ENCODE measurements at regions not wholly inside any gene's neighbourhood (a gene's known extent, or its start where the extent isn't known, plus 50 kb on each side); places are given as distances from the start of the nearest gene placed in this dataset.
"Not testable (repeated sequence)": the region's sequence is repeated elsewhere in the genome, so short reads cannot be mapped to it uniquely, and the experiment has no call there.

DNA sequence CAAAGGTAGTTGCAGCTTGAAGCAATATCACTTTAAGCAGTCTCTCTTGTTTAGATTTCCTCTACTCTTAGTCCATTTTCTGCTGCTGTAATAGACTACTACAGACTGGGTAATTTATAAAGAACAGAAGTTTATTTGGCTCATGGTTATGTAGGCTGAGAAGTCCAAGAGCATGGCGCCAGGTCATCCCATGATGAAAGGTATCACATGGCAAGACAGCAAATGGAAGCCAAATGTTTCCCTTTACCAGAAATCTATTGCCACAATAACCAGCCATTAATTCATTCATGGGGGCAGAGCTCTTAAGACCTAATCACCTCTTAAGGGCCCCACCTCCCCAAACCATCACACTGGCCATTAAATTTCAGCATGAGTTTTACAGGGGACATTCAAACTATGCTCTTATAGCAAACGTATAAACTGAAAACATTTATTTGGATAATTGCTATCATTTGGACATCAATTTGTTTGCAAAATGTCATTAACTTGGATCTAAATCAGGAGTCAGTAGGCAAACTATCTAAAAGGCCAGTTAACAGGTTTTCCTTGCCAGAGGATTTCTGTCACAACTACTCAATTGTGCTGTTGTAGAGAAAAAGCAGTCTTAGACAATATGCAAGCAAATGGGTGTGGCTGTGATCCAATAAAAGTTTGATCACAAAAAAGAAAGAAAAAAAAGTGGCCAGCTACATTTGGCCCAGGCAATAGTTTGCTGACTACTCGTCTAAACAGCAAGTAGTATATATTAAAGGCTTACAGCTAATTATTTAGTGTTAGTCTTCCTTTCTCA is 75.7 kb upstream of the GUCY1A1 start:
- DNase-seq: no peak

GRCh38 chr4:155588437-155588836 is 78.2 kb upstream of the GUCY1A1 start:
- DNase-seq: no peak

DNA sequence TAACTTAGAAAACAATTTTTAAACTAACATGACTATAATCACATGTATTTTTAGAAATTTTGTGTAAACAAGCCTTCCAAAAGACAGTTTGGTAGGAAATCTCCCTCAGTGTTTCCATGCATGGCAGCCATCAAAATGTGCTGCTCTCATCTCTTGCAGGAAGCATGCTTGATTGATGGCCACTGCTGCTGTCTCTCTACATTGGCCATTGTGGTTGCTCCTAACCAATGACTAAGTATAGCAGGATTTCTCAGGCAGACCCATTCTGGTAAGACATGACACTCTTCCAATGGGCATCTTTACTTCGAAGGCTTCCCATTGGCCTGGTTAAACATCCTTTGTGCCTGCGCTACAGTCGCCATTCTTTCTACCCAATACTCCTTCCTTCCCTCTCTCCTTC is 78.9 kb upstream of the GUCY1A1 start:
- DNase-seq: no peak

DNA sequence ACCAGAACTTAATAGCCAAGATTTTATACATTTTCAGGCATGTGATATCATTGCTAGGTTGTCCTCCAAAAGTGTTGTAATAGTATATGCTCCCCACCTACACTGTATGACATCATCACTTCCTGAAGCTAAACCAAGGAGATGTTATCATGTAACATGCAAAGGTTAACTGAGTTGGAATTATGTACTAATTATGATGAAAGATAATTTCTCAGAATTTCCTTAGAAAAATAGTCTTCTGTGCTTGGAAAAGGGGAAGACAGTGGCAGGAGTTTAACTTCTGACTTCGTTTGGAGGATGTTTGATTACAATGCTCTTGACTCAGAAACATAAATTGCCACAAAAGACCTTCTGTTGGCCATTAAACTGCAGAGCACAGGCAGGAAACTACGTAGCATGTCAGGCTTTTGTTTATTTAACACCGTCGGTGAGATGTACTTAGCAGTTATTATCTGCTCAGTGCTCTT is 83.6 kb upstream of the GUCY1A1 start:
- DNase-seq: no peak

DNA sequence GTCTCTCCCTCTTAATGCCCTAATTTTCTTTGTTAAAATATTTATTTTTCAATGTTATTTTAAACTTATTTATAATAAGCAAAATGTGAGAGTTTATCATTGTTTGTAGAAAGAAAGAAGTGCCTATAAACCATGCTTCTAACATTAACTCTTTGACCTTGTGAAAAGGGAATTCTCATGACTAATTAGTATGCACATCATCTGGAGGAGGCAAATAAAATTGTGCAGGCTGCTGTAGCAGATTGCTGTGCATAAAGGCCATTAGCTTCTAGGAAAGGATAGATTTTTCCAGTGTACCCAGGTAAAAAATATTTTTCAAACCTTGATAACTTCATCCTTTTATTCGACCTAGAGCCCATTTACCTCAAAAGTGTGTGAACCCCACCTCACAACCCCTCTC is 84.6 kb upstream of the GUCY1A1 start:
- no peak for DNase-seq

GRCh38 chr4:155578726-155579370 is 87.8 kb upstream of the GUCY1A1 start:
- no peak for DNase-seq

- DNase-seq: no peak
Measured at GRCh38 chr4:155578219-155578618, 88.4 kb upstream of the GUCY1A1 start.

DNA sequence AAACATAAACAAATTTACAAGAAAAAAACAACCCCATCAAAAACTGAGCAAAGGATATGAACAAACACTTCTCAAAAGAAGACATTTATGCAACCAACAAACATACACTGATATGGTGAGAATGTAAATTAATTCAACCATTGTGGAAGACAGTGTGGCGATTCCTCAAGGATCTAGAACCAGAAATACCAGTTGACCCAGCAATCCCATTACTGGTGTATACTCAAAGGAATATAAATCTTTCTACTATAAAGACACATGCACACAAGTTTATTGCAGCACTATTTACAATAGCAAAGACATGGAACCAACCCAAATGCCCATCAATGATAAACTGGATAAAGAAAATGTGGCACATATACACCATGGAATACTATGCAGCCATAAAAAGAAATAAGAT is 92.3 kb upstream of the GUCY1A1 start:
- DNase-seq: not testable (repeated sequence)

- DNase-seq: no peak
Measured at GRCh38 chr4:155573126-155573525, 93.5 kb upstream of the GUCY1A1 start.

GRCh38 chr4:155572106-155572703 is 94.4 kb upstream of the GUCY1A1 start:
- DNase-seq: peak; percentile 76

DNA sequence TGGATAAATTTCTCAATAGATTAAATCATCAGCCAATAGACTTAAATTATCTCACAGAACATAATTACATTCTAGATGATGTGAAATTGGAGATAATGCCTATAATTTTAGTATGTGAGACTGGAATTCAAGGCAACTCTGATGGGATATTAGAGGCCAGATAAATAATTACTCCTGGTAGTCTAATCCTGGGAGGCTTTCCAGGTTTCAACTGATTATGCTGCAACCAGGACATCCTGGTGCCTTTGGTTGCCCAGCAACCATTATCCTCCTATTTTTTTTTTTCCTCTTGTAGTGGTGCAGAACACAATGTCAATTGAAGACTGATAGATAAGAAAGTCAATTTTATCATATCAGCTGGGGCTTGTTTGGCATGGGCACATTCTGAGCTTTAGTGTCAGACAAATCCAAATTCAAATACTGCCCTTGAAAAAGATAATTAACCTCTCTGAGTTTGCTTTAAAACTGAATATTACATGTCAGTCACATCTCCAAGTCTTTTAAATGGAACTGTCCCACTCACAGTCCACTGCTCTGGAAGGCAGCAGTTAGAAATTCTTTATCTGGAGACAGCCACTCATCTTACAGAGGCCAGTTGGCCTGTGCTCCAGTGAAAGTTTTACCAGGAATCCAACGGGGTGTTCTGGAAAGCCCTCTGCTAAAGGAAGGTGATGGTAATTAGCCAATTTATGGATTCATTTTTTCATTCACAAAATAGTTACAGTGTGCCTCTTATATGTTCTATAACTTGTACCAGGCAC is 95.3 kb upstream of the GUCY1A1 start:
- no peak for DNase-seq

DNA sequence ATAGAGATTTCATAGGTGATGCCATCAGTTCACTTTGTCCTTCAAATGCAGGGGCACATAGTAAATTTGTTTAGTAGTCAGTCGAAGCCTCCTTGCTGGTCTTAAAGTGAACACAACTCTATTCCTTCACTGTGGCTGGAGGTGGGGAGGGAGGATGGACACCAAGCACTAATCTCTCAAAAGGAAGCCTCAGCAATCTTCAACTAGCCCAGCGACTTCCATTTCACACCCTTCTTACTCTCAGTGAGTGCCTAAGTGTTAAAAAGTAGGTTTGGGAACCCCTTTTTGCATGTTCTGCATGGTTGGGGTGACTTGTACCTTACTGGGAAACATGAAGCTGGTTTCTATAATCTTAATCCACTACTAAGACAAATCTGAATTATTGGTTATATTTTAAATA is 96.0 kb upstream of the GUCY1A1 start:
- DNase-seq: no peak

DNA sequence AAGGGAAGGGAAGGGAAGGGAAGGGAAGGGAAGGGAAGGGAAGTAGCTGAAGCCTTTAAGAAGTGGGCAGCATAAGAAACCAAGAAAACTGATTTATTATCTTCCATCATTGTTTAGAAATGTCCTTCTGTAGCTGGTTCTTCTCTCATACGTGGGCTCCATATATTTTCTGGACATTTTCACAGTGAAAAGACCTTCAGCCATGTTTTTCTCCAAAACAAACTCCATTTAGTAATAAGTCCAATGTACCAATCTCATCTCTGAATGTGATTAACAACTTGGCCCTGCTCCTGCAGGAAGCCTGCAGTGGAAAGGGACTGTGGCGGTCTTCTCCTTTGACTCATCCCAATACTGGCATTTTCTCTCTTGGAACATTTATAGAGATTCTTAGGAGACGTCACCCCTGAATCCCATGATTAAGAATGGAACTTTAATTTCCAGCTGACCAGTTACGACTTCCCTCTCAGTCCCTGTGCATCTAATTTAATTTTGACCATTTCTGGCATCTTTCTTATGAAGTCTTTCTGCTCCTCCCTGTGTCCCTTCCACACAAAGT is 96.6 kb upstream of the GUCY1A1 start:
- no peak for DNase-seq

GRCh38 chr4:155569471-155569870 is 97.2 kb upstream of the GUCY1A1 start:
- no peak for DNase-seq

GRCh38 chr4:155568641-155569220 is 97.9 kb upstream of the GUCY1A1 start:
- DNase-seq: no peak

- no peak for DNase-seq
Measured at GRCh38 chr4:155566354-155566753, 100.3 kb upstream of the GUCY1A1 start.

GRCh38 chr4:155565776-155566175 is 100.9 kb upstream of the GUCY1A1 start:
- no peak for DNase-seq

DNA sequence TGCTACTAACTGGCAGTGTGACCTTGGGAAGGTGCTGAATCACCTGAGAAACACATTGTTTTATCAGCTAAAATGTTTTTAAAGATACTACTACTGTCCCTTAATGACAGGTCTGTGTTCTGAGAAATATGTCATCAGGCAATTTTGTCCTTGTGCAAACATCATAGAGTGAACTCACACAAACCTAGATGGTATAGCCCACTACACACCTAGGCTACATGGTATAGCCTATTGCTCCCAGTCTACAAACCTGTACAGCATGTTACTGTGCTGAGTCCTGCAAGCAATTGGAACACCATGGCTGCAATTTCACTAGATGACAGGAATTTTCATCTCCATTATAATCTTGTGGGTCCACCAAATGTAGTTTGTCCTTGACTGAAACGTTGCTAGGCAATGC is 101.3 kb upstream of the GUCY1A1 start:
- DNase-seq: no peak

DNA sequence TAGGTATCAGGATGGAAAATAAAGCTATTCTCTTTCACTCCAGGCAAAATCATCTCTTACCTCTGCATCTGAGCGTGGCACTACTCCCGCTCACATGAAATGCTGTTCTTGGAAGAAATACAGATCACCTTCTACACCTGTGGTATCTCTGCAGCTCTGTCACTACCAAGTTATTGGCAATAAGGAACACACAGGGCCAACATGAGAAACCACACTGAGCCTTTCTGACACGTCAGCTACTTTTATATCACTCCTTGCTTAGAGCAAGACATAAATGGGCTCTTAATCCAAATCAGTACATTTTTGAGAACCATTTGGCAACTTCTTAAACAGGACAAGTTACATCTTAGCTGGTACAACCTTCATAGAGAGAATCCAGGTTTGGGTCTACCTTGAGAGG is 101.8 kb upstream of the GUCY1A1 start:
- DNase-seq: no peak

DNA sequence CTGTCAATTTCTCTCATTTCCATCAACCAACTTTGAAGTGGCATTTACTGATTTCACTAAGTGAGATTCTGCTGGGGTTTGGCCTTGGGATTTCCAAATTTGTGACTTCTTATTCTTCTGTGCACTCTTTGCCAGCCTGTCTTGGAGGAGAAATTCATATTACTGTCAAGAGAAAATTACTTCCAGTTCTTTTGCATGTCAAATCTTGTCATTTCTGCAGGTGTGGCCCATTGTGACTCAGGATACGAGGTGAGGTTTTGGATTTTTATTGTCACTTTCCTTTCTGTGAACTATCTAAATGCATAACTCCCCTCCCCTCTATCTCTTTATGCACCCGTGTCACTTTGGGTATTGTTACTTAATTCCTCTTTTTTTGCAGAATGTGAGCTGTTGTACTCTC is 102.6 kb upstream of the GUCY1A1 start:
- DNase-seq: no peak

GRCh38 chr4:155559915-155560314 is 106.7 kb upstream of the GUCY1A1 start:
- no peak for DNase-seq

- peak; percentile 98 for DNase-seq
Measured at GRCh38 chr4:155552180-155552579, 114.5 kb upstream of the GUCY1A1 start.

DNA sequence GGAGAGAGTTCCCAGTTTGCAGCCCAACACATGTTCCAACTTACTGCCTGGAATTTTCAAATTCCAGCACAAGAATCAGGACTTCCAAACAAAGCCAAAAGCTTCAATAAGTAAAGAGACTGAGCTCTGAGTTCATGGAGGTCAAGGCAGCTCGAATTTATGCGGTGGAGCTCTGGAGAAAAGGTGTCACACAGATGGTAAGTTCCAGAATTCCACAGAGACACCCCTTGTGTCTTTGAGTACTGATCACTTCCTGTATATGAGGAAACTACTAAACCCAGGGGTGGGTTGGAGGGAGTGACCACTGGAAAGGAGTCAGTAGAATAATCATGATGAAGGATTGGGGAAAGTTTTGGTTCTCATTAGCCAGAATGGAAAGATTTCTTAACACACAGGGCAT is 118.5 kb upstream of the GUCY1A1 start:
- no peak for DNase-seq

All from islet precursor cell (in vitro differentiated cells).